HEK293 (cell line): ENCODE measurements at regions not wholly inside any gene's neighbourhood (a gene's known extent, or its start where the extent isn't known, plus 50 kb on each side); places are given as distances from the start of the nearest gene placed in this dataset.

Experiments
- CTCF ChIA-PET: fragments of 350-600 bp; formaldehyde crosslinking; extraction: SDS; loops from one replicate; lab custom pipeline; 2021; ENCODE audit warnings: antibody characterized with exemption; lab: Yijun Ruan, JAX
- POLR2A ChIA-PET: fragments of 300-600 bp; formaldehyde crosslinking; extraction: SDS; loops from one replicate; lab custom pipeline; 2020; ENCODE audit warnings: antibody characterized with exemption, inconsistent platforms; lab: Yijun Ruan, JAX
- H3K27ac ChIP-seq: fragments of 200-500 bp; sonication (Bioruptor generic); 2 replicates; pipeline ENCODE4 v1.5.1; 2014; ENCODE audit warnings: low read depth, low read length, control low read depth, inconsistent platforms; ENCODE audit errors: extremely low read depth
- H3K36me3 ChIP-seq, 2 experiments: fragments of 200-500 bp in 1 of 2; sonication (Bioruptor generic) in 1 of 2; 1 replicate in 1 of 2; 2 replicates in 1 of 2; pipeline ENCODE4 v1.5.1; 2014 to 2017; ENCODE audit warnings: inconsistent platforms in 2 of 2, low read length in 2 of 2; ENCODE audit not compliant: control insufficient read depth in 2 of 2, insufficient read depth in 1 of 2
- H3K4me1 ChIP-seq: fragments of 200-500 bp; sonication (Bioruptor generic); 2 replicates; pipeline ENCODE4 v1.5.1; 2014; ENCODE audit warnings: mild to moderate bottlenecking, low read length, inconsistent platforms; ENCODE audit not compliant: control insufficient read depth, insufficient read depth
- H3K4me3 ChIP-seq: 2 replicates; pipeline ENCODE4 v1.5.1; 2011; ENCODE audit warnings: low read depth, mild to moderate bottlenecking, control low read depth, low read length, moderate library complexity
- H3K9me3 ChIP-seq: fragments of 200-500 bp; sonication (Bioruptor generic); 2 replicates; pipeline ENCODE4 v1.5.1; 2014; ENCODE audit warnings: low read depth, low read length, inconsistent platforms; ENCODE audit not compliant: control insufficient read depth, insufficient read depth
- GFI1B ChIP-seq: fragments of 450-650 bp; formaldehyde crosslinking; IDR thresholded peaks from 2 replicates; pipeline ENCODE4 v1.5.1; 2016; ENCODE audit warnings: missing biosample characterization, missing genetic modification characterization
- GLIS1 ChIP-seq: fragments of 450-650 bp; formaldehyde crosslinking; IDR thresholded peaks from 2 replicates; pipeline ENCODE4 v1.5.1; 2016; ENCODE audit warnings: missing biosample characterization, missing genetic modification characterization
- MYNN ChIP-seq: fragments of 450-650 bp; formaldehyde crosslinking; IDR thresholded peaks from 2 replicates; pipeline ENCODE4 v1.5.1; 2016; ENCODE audit warnings: missing biosample characterization, missing genetic modification characterization, borderline replicate concordance
- SALL2 ChIP-seq: fragments of 450-650 bp; formaldehyde crosslinking; IDR thresholded peaks from 2 replicates; pipeline ENCODE4 v1.5.0; 2017; ENCODE audit warnings: missing biosample characterization, mild to moderate bottlenecking, missing genetic modification characterization, borderline replicate concordance
- SETDB1 ChIP-seq: IDR thresholded peaks from one replicate; pipeline ENCODE4 v1.6.1; 2017; ENCODE audit warnings: mild to moderate bottlenecking, low read length, moderate library complexity, mixed read lengths; ENCODE audit not compliant: insufficient read length
- SP2 ChIP-seq: fragments of 450-650 bp; formaldehyde crosslinking; IDR thresholded peaks from 2 replicates; pipeline ENCODE4 v1.5.1; 2016; ENCODE audit warnings: missing biosample characterization, missing genetic modification characterization
- WT1 ChIP-seq: fragments of 450-650 bp; formaldehyde crosslinking; IDR thresholded peaks from 2 replicates; pipeline ENCODE4 v1.5.1; 2016; ENCODE audit warnings: missing biosample characterization, missing genetic modification characterization
- ZBTB11 ChIP-seq: fragments of 450-650 bp; formaldehyde crosslinking; conservative IDR thresholded peaks from 2 replicates; pipeline ENCODE4 v1.5.1; 2016; ENCODE audit warnings: low read depth, missing biosample characterization, missing genetic modification characterization
- ZNF155 ChIP-seq: fragments of 450-650 bp; formaldehyde crosslinking; IDR thresholded peaks from 2 replicates; pipeline ENCODE4 v1.5.1; 2016; ENCODE audit warnings: missing biosample characterization, missing genetic modification characterization
- ZNF184 ChIP-seq: fragments of 450-650 bp; IDR thresholded peaks from 2 replicates; pipeline ENCODE4 v1.5.1; 2018; ENCODE audit warnings: missing biosample characterization, mild to moderate bottlenecking, missing genetic modification characterization
- ZNF292 ChIP-seq: fragments of 450-650 bp; formaldehyde crosslinking; IDR thresholded peaks from 2 replicates; pipeline ENCODE4 v1.5.1; 2016; ENCODE audit warnings: low read depth, missing biosample characterization, missing genetic modification characterization, borderline replicate concordance
- ZNF629 ChIP-seq: fragments of 450-650 bp; formaldehyde crosslinking; IDR thresholded peaks from 2 replicates; pipeline ENCODE4 v1.5.1; 2017; ENCODE audit warnings: missing biosample characterization, missing genetic modification characterization
- ZNF658 ChIP-seq: fragments of 450-650 bp; formaldehyde crosslinking; IDR thresholded peaks from 2 replicates; pipeline ENCODE4; 2016; ENCODE audit warnings: missing biosample characterization, missing genetic modification characterization
- ZNF677 ChIP-seq: fragments of 450-650 bp; IDR thresholded peaks from 2 replicates; pipeline ENCODE4 v1.5.0; 2018; ENCODE audit warnings: missing biosample characterization, mild to moderate bottlenecking, missing genetic modification characterization, moderate library complexity
- ZNF768 ChIP-seq: fragments of 450-650 bp; formaldehyde crosslinking; IDR thresholded peaks from 2 replicates; pipeline ENCODE4 v1.5.1; 2018; ENCODE audit warnings: missing biosample characterization, mild to moderate bottlenecking, missing genetic modification characterization
- ZNF843 ChIP-seq: fragments of 450-650 bp; formaldehyde crosslinking; IDR thresholded peaks from 2 replicates; pipeline ENCODE4 v1.5.1; 2016; ENCODE audit warnings: missing biosample characterization, missing genetic modification characterization
- ZXDB ChIP-seq: fragments of 450-650 bp; formaldehyde crosslinking; IDR thresholded peaks from 2 replicates; pipeline ENCODE4 v1.5.1; 2016; ENCODE audit warnings: missing biosample characterization, missing genetic modification characterization
- TF ChIP-seq, protein P1 (sequence below): fragments of 450-650 bp; formaldehyde crosslinking; IDR thresholded peaks from 2 replicates; pipeline ENCODE4 v1.5.0; 2017; ENCODE audit warnings: missing biosample characterization, missing genetic modification characterization, borderline replicate concordance

- TF ChIP-seq SETDB1 (no peak), GLIS1 (no peak), GFI1B (tag by site-specific recombination) (no peak), SALL2 (no peak), SP2 (tag by site-specific recombination) (no peak), ZNF677 (no peak), ZNF629 (tag by site-specific recombination) (no peak), ZNF768 (tag by site-specific recombination) (no peak)
- TF ChIP-seq, protein P1, sequence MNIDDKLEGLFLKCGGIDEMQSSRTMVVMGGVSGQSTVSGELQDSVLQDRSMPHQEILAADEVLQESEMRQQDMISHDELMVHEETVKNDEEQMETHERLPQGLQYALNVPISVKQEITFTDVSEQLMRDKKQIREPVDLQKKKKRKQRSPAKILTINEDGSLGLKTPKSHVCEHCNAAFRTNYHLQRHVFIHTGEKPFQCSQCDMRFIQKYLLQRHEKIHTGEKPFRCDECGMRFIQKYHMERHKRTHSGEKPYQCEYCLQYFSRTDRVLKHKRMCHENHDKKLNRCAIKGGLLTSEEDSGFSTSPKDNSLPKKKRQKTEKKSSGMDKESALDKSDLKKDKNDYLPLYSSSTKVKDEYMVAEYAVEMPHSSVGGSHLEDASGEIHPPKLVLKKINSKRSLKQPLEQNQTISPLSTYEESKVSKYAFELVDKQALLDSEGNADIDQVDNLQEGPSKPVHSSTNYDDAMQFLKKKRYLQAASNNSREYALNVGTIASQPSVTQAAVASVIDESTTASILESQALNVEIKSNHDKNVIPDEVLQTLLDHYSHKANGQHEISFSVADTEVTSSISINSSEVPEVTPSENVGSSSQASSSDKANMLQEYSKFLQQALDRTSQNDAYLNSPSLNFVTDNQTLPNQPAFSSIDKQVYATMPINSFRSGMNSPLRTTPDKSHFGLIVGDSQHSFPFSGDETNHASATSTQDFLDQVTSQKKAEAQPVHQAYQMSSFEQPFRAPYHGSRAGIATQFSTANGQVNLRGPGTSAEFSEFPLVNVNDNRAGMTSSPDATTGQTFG = no peak
Observed at GRCh38 chr4:75340561-75340960, 173.6 kb downstream of the RCHY1 start (continued).

- H3K4me3 ChIP-seq = no peak overlapping the region
- no peaks in the 10 kb centered on the region for H3K36me3 ChIP-seq
- H3K4me1 ChIP-seq = no peaks in the 10 kb centered on the region
- ChIA-PET CTCF (no interaction called here), POLR2A (no interaction called here)
- no peaks in the 10 kb centered on the region for H3K9me3 ChIP-seq
- H3K27ac ChIP-seq = no peak overlapping the region
- TF ChIP-seq MYNN (no peak), ZNF292 (no peak), ZBTB11 (tag by site-specific recombination) (no peak), ZNF658 (tag by site-specific recombination) (no peak)
Observed at GRCh38 chr4:75338352-75338880, 175.8 kb downstream of the RCHY1 start.

GRCh38 chr4:75327804-75328512 is 186.2 kb downstream of the RCHY1 start:
- no peak for TF ChIP-seq ZNF677
- no peak for TF ChIP-seq ZXDB
- TF ChIP-seq ZNF843 (tag by site-specific recombination) = no peak
- TF ChIP-seq ZNF184 (tag by site-specific recombination) = no peak
- no peak for TF ChIP-seq ZNF155
- no peak for TF ChIP-seq WT1 (tag by site-specific recombination)

More at GRCh38 chr4:75327804-75328512, 186.2 kb downstream of the RCHY1 start:
- Histone ChIP-seq H3K4me1 (no peaks in the 10 kb centered on the region), H3K27ac (no peak overlapping the region), H3K36me3 (no peaks in the 10 kb centered on the region), H3K9me3 (no peaks in the 10 kb centered on the region), H3K4me3 (no peak overlapping the region)
- ChIA-PET POLR2A (no interaction called here), CTCF (no interaction called here)
